Cardiac fibroblast (primary cell): ENCODE measurements at regions not wholly inside any gene's neighbourhood (a gene's known extent, or its start where the extent isn't known, plus 50 kb on each side); places are given as distances from the start of the nearest gene placed in this dataset.
"Not testable (repeated sequence)": the region's sequence is repeated elsewhere in the genome, so short reads cannot be mapped to it uniquely, and the experiment has no call there.

Experiments used
- DNase-seq, 2 donors: peaks; one replicate each; pipeline versions ENCODE4 v3.0.0 to v3.0.0-alpha.2; 2010; ENCODE audit warnings: low read depth in 2 of 2
- H3K4me3 ChIP-seq, 2 donors: replicated peaks in 1 of 2; 1 replicate in 1 of 2; 2 replicates in 1 of 2; pipeline ENCODE4 v1.5.1; 2011; ENCODE audit warnings: low read depth in 2 of 2, low read length in 2 of 2, mild to moderate bottlenecking in 2 of 2, moderate library complexity in 1 of 2
- TF ChIP-seq, protein P1 (sequence below): IDR thresholded peaks from one replicate; pipeline ENCODE4 v1.5.1; 2011; ENCODE audit warnings: low read depth, mild to moderate bottlenecking, low read length, inconsistent platforms

- H3K4me3 ChIP-seq: peak overlapping the region in 1 of 2 donors; percentile 7
- TF ChIP-seq, protein P1, sequence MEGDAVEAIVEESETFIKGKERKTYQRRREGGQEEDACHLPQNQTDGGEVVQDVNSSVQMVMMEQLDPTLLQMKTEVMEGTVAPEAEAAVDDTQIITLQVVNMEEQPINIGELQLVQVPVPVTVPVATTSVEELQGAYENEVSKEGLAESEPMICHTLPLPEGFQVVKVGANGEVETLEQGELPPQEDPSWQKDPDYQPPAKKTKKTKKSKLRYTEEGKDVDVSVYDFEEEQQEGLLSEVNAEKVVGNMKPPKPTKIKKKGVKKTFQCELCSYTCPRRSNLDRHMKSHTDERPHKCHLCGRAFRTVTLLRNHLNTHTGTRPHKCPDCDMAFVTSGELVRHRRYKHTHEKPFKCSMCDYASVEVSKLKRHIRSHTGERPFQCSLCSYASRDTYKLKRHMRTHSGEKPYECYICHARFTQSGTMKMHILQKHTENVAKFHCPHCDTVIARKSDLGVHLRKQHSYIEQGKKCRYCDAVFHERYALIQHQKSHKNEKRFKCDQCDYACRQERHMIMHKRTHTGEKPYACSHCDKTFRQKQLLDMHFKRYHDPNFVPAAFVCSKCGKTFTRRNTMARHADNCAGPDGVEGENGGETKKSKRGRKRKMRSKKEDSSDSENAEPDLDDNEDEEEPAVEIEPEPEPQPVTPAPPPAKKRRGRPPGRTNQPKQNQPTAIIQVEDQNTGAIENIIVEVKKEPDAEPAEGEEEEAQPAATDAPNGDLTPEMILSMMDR: no peak
- peak; percentile 88 to 94 for DNase-seq
These were observed 670.9 kb downstream of the QKI start for GRCh38 chr6:164085091-164086075.

GRCh38 chr6:164079275-164079600 lies 664.7 kb downstream of the QKI start:
- no peak for DNase-seq
- TF ChIP-seq, protein P1: no peak
- H3K4me3 ChIP-seq: no peak overlapping the region

GRCh38 chr6:164078532-164079274 lies 664.2 kb downstream of the QKI start:
- TF ChIP-seq, protein P1: no peak
- DNase-seq: peak in 1 of 2 donors; percentile 34
- H3K4me3 ChIP-seq: no peak overlapping the region

DNA sequence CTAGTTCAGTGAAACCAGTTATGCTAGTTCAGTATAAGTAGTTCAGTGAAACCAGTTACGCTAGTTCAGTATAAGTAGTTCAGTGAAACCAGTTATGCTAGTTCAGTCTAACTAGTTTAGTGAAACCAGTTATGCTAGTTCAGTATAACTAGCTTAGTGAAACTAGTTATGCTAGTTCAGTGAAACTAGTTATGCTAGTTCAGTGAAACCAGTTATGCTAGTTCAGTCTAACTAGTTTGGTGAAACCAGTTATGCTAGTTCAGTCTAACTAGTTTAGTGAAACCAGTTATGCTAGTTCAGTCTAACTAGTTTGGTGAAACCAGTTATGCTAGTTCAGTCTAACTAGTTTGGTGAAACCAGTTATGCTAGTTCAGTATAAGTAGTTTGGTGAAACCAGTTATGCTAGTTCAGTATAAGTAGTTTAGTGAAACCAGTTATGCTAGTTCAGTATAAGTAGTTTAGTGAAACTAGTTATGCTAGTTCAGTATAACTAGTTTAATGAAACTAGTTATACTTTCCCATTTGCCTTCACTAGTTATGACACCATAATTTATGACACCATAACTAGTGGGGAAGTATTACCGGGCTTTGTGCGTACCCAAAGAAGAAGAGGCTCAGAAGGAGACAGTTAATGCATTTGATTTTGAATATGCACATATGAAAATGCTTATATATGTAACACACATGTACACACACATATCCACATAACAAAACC lies 662.5 kb downstream of the QKI start:
- H3K4me3 ChIP-seq, DNase-seq: not testable (repeated sequence)

DNA sequence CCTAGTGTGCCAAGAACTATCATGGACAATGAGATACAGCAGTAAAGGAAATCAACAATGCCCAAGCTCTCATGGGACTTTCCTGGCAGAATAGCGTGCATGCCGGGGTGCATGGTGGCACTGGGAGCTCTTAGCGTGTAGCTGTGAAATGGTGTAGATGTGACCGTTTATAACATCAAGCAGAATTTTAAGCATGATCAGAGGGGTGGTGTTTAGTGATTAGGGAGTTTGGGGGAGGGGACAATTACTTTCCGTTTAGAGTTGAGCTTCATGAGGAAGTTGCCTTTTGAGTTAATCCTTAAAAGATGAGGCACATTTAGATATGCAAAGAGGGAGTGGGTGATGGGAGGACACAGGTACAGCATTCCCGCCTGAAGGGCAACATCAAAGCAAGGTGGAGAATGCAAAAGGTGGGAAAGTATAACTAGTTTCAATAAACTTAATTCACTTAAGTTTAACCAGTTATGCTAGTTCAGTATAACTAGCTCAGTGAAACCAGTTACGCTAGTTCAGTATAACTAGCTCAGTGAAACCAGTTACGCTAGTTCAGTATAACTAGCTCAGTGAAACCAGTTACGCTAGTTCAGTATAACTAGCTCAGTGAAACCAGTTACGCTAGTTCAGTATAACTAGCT lies 661.6 kb downstream of the QKI start:
- no peak overlapping the region for H3K4me3 ChIP-seq
- no peak for DNase-seq
- TF ChIP-seq, protein P1: no peak

GRCh38 chr6:164072240-164072666 lies 657.7 kb downstream of the QKI start:
- TF ChIP-seq, protein P1: no peak
- DNase-seq: peak; percentile 16 to 22
- H3K4me3 ChIP-seq: no peak overlapping the region
